Adrenal gland (tissue), 5 donors: ENCODE measurements at regions not wholly inside any gene's neighbourhood (a gene's known extent, or its start where the extent isn't known, plus 50 kb on each side); places are given as distances from the start of the nearest gene placed in this dataset.

Source experiments
- CTCF ChIP-seq, 6 experiments: fragments of 450-650 bp in 4 of 6; fragments of 200-600 bp in 2 of 6; sonication (generic) in 1 of 6; IDR thresholded peaks; 1 replicate in 5 of 6; 2 replicates in 1 of 6; pipeline versions ENCODE4 v1.5.1 to v1.8.0; 2016 to 2021; ENCODE audit warnings: antibody characterized with exemption in 6 of 6, mild to moderate bottlenecking in 2 of 6, moderate library complexity in 1 of 6
- POLR2A ChIP-seq, 2 donors: fragments of 450-650 bp; IDR thresholded peaks; one replicate each; pipeline ENCODE4 v1.6.1; 2017; ENCODE audit warnings: antibody characterized with exemption in 2 of 2, mild to moderate bottlenecking in 2 of 2, moderate library complexity in 1 of 2
- donor health status: DM: no; HTN: no; CAD: no.

DNA sequence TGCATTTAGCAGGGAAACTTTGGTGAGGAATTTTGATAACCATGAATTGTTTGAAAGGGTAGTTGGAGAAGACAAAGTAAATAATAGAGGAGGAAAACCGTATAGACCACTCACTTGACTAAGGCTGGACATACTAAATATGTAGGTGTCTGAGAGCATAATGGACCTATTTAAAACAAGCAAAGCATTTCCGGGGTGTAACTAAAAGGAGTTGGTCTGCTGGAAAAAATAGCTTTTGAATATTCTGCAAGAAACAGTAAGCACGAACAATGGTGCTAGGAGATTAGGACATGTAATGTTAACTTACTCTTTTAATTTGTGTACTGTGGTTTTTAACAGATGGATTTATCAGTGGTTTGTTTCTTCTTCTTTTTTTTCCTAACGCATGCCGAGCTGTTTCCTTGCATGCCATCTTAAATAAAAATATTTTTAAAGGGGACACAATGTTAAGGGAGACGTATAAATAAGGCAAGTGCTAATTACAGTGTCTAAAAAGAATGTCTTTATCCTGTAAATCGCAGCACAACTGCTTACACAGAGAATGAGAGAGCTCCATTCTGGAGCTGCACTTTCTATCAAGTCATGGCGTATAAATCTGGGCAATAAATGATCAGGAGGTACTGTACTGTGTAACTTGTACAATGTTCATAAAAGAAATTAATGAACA lies 492.1 kb downstream of the LMO4 start:
- no peak for TF ChIP-seq CTCF (IDR thresholded peaks at IDR 0.05)
- TF ChIP-seq POLR2A (IDR thresholded peaks at IDR 0.05): no peak
